IMR-90 (cell line): ENCODE measurements at regions not wholly inside any gene's neighbourhood (a gene's known extent, or its start where the extent isn't known, plus 50 kb on each side); places are given as distances from the start of the nearest gene placed in this dataset. TPM values are rescaled to one million over a fixed set of nuclear protein-coding genes. Genes with fewer than 3 reads are reported as not detected.

ENCODE experiments used
- microRNA-seq, 2 experiments: library from miRNA; stranded (forward) in 1 of 2; unstranded in 1 of 2; fragments of 10-50 nt in 1 of 2; fragments of <30 nt in 1 of 2; gene quantifications in 1 of 2; microRNA quantifications in 1 of 2; one replicate each; pipeline versions ENCODE3 to v1.1.0; 2013 to 2020; ENCODE audit not compliant: insufficient read depth in 1 of 2, insufficient read length in 1 of 2, unreplicated experiment in 1 of 2
- small RNA-seq, 5 experiments: library from RNA; depleted of rRNA; stranded (forward); fragments of <200 nt; gene quantifications; one replicate each; pipeline ENCODE3, GENCODE V24; 2012

Small RNA genes in the stretch of these regions (microRNA-seq; reads per million reads assigned to microRNA genes)
- gene MIR3169 (ENCODE audit: insufficient read depth in 1 of 2, insufficient read length in 1 of 2, unreplicated experiment in 1 of 2) (0 reads per million in 2 experiments), gene RNY3P5 (ENCODE audit: insufficient read depth, insufficient read length) (not detected)

Small RNA genes in the stretch of these regions (small RNA-seq; reads per million reads assigned to genes)
- gene MIR3169 = 0 reads per million in 5 experiments
- gene RNY3P5 = 0 to 0.60 (median 0) reads per million in 5 experiments
